H1 (cell line): ENCODE measurements at regions not wholly inside any gene's neighbourhood (a gene's known extent, or its start where the extent isn't known, plus 50 kb on each side); places are given as distances from the start of the nearest gene placed in this dataset.

Experiments used
- ASH2L ChIP-seq: fragments of 200-600, 300-600 bp; sonication (generic); IDR thresholded peaks from one replicate; pipeline ENCODE4 v1.7.1; 2017; ENCODE audit warnings: low read length
- CHD2 ChIP-seq: IDR thresholded peaks from 2 replicates; pipeline ENCODE4 v1.6.1; 2012; ENCODE audit warnings: low read length, improper control_type of control experiment
- CHD7 ChIP-seq: fragments of 300-600 bp; sonication (generic); IDR thresholded peaks from 2 replicates; pipeline ENCODE4 v1.7.1; 2012; ENCODE audit warnings: low read length, moderate library complexity, mild to moderate bottlenecking, inconsistent platforms; ENCODE audit not compliant: insufficient replicate concordance
- NRF1 ChIP-seq: IDR thresholded peaks from 2 replicates; pipeline ENCODE4 v1.6.1; 2011; ENCODE audit warnings: mild to moderate bottlenecking, low read depth, low read length, improper control_type of control experiment
- SP1 ChIP-seq: IDR thresholded peaks from 2 replicates; pipeline ENCODE4 v1.6.1; 2011; ENCODE audit warnings: low read depth, low read length
- YY1 ChIP-seq: IDR thresholded peaks from 2 replicates; pipeline ENCODE4 v1.6.1; 2011; ENCODE audit warnings: low read depth, mild to moderate bottlenecking, low read length
- TF ChIP-seq, protein P1 (sequence below): IDR thresholded peaks from 2 replicates; pipeline ENCODE4 v1.6.1; 2012; ENCODE audit warnings: inconsistent platforms

DNA sequence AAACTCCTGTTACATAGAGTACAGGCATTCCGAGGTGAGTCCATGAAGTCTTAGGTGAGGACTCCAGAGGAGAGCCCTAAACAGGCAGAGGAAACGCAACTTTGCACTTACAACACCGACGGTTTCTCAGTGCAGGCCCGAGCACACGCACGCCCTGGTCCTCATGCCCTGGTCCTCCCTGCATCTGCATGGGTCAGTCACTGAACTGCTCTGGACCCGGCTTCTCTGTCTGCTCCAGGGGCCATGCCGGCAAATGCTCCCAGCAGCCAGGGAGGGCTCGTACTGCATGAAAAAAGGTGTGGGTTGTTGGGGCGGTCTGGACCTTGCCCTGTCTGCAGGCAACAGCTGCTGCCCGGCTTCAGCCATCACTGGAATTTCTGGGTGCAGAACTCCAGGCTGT is 317.3 kb upstream of the SHH start (continued):
- TF ChIP-seq SP1 (no peak), ASH2L (no peak), YY1 (no peak), NRF1 (no peak), CHD7 (no peak), CHD2 (no peak)
- TF ChIP-seq, protein P1, sequence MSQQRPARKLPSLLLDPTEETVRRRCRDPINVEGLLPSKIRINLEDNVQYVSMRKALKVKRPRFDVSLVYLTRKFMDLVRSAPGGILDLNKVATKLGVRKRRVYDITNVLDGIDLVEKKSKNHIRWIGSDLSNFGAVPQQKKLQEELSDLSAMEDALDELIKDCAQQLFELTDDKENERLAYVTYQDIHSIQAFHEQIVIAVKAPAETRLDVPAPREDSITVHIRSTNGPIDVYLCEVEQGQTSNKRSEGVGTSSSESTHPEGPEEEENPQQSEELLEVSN = no peak
